ENCODE measurements at regions not wholly inside any gene's neighbourhood (a gene's known extent, or its start where the extent isn't known, plus 50 kb on each side); places are given as distances from the start of the nearest gene placed in this dataset.

DNA sequence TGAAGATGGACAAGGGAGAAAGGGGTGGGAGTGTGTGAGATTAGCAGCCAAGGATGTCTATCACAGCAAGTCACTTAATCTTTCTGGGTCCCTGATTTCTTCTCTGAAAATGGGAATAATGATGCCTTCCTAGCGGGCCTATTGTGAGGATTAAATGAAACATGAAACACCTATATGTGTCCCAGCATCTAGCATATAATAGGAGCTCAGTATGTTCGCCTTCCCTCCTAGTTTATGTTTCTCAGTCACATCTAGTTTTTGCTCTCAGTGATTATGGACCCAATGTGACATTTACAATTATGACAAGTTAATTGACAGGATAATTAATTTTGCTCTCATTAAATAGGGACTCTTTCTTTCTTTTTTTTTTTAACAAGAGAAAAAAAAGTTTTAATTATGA is 252.9 kb downstream of the SNX13 start:
- TF ChIP-seq, protein P1, sequence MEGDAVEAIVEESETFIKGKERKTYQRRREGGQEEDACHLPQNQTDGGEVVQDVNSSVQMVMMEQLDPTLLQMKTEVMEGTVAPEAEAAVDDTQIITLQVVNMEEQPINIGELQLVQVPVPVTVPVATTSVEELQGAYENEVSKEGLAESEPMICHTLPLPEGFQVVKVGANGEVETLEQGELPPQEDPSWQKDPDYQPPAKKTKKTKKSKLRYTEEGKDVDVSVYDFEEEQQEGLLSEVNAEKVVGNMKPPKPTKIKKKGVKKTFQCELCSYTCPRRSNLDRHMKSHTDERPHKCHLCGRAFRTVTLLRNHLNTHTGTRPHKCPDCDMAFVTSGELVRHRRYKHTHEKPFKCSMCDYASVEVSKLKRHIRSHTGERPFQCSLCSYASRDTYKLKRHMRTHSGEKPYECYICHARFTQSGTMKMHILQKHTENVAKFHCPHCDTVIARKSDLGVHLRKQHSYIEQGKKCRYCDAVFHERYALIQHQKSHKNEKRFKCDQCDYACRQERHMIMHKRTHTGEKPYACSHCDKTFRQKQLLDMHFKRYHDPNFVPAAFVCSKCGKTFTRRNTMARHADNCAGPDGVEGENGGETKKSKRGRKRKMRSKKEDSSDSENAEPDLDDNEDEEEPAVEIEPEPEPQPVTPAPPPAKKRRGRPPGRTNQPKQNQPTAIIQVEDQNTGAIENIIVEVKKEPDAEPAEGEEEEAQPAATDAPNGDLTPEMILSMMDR (IDR thresholded peaks at IDR 0.05) = no peak
- no peak for TF ChIP-seq POLR2A (IDR thresholded peaks at IDR 0.05)
